A549 (cell line): ENCODE measurements at regions not wholly inside any gene's neighbourhood (a gene's known extent, or its start where the extent isn't known, plus 50 kb on each side); places are given as distances from the start of the nearest gene placed in this dataset.

Experiments used
- ATAC-seq, 2 experiments: fragments of 200-7000 bp in 1 of 2; fragments of >200 bp in 1 of 2; cut with Nextera tagmentation in 1 of 2; cut with Tn5 transposase in 1 of 2; 3 replicates each; pipeline versions ENCODE4 v1.8.0 to v1.9.1; 2018 to 2020; ENCODE audit warnings: mild to moderate bottlenecking in 1 of 2, moderate library complexity in 1 of 2
- CTCF ChIA-PET: fragments of 300-600 bp; sonication (Branson Sonifier 250); formaldehyde crosslinking; extraction: SDS; loops from one replicate; lab custom pipeline; 2021; ENCODE audit warnings: antibody characterized with exemption, inconsistent platforms; lab: Yijun Ruan, JAX
- POLR2A ChIA-PET: fragments of 350-600 bp; formaldehyde crosslinking; extraction: SDS; loops from one replicate; lab custom pipeline; 2021; ENCODE audit warnings: antibody characterized with exemption, inconsistent platforms; lab: Yijun Ruan, JAX
- DNase-seq, 2 experiments: peaks; one replicate each; pipeline versions ENCODE4 v3.0.0 to v3.0.0-alpha.2; 2011 to 2016; ENCODE audit warnings: low read depth in 1 of 2, low spot score in 1 of 2
- FAIRE-seq: peaks from 2 replicates; lab custom pipeline; 2011; peaks lifted over from hg19 to GRCh38; lab: Jason Lieb, UNC
- H3K27ac ChIP-seq, 2 experiments: fragments of >200 bp; sonication (Bioruptor Twin); formaldehyde crosslinking; 3 replicates each; pipeline ENCODE4 v1.5.1; 2016 to 2017
- H3K4me1 ChIP-seq: fragments of >200 bp; sonication (Bioruptor Twin); formaldehyde crosslinking; 3 replicates; pipeline ENCODE4 v1.6.1; 2016
- H3K4me2 ChIP-seq: fragments of >200 bp; sonication (Bioruptor Twin); formaldehyde crosslinking; 3 replicates; pipeline ENCODE4 v1.6.1; 2016
- H3K4me3 ChIP-seq: fragments of >200 bp; sonication (Bioruptor Twin); formaldehyde crosslinking; 3 replicates; pipeline ENCODE4 v1.5.1; 2016
- H3K9me3 ChIP-seq: fragments of >200 bp; sonication (Bioruptor Twin); formaldehyde crosslinking; 3 replicates; pipeline ENCODE4 v1.6.1; 2016
- CBX2 ChIP-seq: fragments of 200-600 bp; sonication (generic); IDR thresholded peaks from 2 replicates; pipeline ENCODE4 v1.6.1; 2016; ENCODE audit warnings: low read depth, mild to moderate bottlenecking, borderline replicate concordance
- CBX8 ChIP-seq: fragments of 200-600 bp; sonication (generic); IDR thresholded peaks from 2 replicates; pipeline ENCODE4 v1.6.1; 2016
- CEBPB ChIP-seq, 2 experiments: fragments of >200 bp in 1 of 2; sonication (Bioruptor Twin) in 1 of 2; formaldehyde crosslinking in 1 of 2; IDR thresholded peaks; 2 replicates each; pipeline ENCODE4 v1.6.1; 2012 to 2016
- CHD2 ChIP-seq: fragments of 150-350 bp; IDR thresholded peaks from 2 replicates; pipeline ENCODE4 v1.6.1; 2014; ENCODE audit warnings: low read length; ENCODE audit not compliant: partially characterized antibody
- CHD4 ChIP-seq: fragments of 200-600 bp; sonication (generic); IDR thresholded peaks from 2 replicates; pipeline ENCODE4 v1.6.1; 2016; ENCODE audit warnings: antibody characterized with exemption, mild to moderate bottlenecking, borderline replicate concordance
- CTCF ChIP-seq: fragments of >200 bp; sonication (Bioruptor Twin); formaldehyde crosslinking; IDR thresholded peaks from 3 replicates; pipeline ENCODE4 v1.5.1; 2016
- E2F6 ChIP-seq: IDR thresholded peaks from 2 replicates; pipeline ENCODE4 v1.6.1; 2012; ENCODE audit warnings: low read depth, borderline replicate concordance
- EHMT2 ChIP-seq: fragments of 200-600 bp; sonication (generic); IDR thresholded peaks from 2 replicates; pipeline ENCODE4 v1.6.1; 2016; ENCODE audit warnings: antibody characterized with exemption, low read depth, mild to moderate bottlenecking, moderate library complexity
- ESRRA ChIP-seq: fragments of 150-350 bp; IDR thresholded peaks from 2 replicates; pipeline ENCODE4 v1.6.1; 2014; ENCODE audit warnings: mild to moderate bottlenecking, low read length, borderline replicate concordance
- FOSL2 ChIP-seq, 2 experiments: fragments of 450-650 bp in 1 of 2; fragments of >200 bp in 1 of 2; sonication (Bioruptor Twin) in 1 of 2; formaldehyde crosslinking; IDR thresholded peaks; 2 replicates each; pipeline versions ENCODE4 v1.5.0 to v1.6.1; 2016 to 2020; ENCODE audit warnings: mild to moderate bottlenecking in 1 of 2, moderate library complexity in 1 of 2
- GATA3 ChIP-seq: IDR thresholded peaks from 2 replicates; pipeline ENCODE4 v1.6.1; 2012; ENCODE audit warnings: borderline replicate concordance
- HES2 ChIP-seq: fragments of >200 bp; sonication (Bioruptor Twin); formaldehyde crosslinking; IDR thresholded peaks from 2 replicates; pipeline ENCODE4 v1.6.1; 2016
- HEYL ChIP-seq: fragments of 250-450 bp; sonication (Bioruptor Pico); IDR thresholded peaks from 2 replicates; pipeline ENCODE4 v1.8.0; 2021; ENCODE audit warnings: mild to moderate bottlenecking, moderate library complexity
- HMGXB4 ChIP-seq: fragments of 250-450 bp; sonication (Bioruptor Pico); IDR thresholded peaks from 2 replicates; pipeline ENCODE4 v1.5.0; 2021; ENCODE audit warnings: mild to moderate bottlenecking, moderate library complexity, borderline replicate concordance
- MAX ChIP-seq: IDR thresholded peaks from 2 replicates; pipeline ENCODE4 v1.6.1; 2012
- RARB ChIP-seq: fragments of 250-450 bp; sonication (Bioruptor Pico); IDR thresholded peaks from 2 replicates; pipeline ENCODE4 v1.8.0; 2021; ENCODE audit warnings: mild to moderate bottlenecking, moderate library complexity
- RFX5 ChIP-seq: fragments of 450-650 bp; IDR thresholded peaks from 2 replicates; pipeline ENCODE4 v1.7.1; 2014; ENCODE audit warnings: antibody characterized with exemption, mild to moderate bottlenecking, moderate library complexity
- SMC3 ChIP-seq: fragments of >200 bp; sonication (Bioruptor Twin); formaldehyde crosslinking; IDR thresholded peaks from 3 replicates; pipeline ENCODE4 v1.6.1; 2018; ENCODE audit warnings: inconsistent platforms
- SREBF2 ChIP-seq: fragments of 450-650 bp; IDR thresholded peaks from 2 replicates; pipeline ENCODE4 v1.6.1; 2014; ENCODE audit warnings: mild to moderate bottlenecking, moderate library complexity
- ZC3H11A ChIP-seq: fragments of 450-650 bp; IDR thresholded peaks from 2 replicates; pipeline ENCODE4 v1.6.1; 2014; ENCODE audit warnings: antibody characterized with exemption, mild to moderate bottlenecking
- ZNF302 ChIP-seq: fragments of 250-450 bp; sonication (Bioruptor Pico); IDR thresholded peaks from 2 replicates; pipeline ENCODE4 v1.9.0; 2021; ENCODE audit warnings: inconsistent platforms, mild to moderate bottlenecking, moderate library complexity
- WGBS: methylation state at CpG from one replicate; pipeline ENCODE4 v1.1.6; 2017; ENCODE audit errors: missing lambda C conversion rate; 5-methylcytosine and 5-hydroxymethylcytosine counted together

GRCh38 chr9:2286825-2287455 is 271.8 kb downstream of the SMARCA2 start:
- Histone ChIP-seq H3K27ac (no peak overlapping the region), H3K4me2 (no peak overlapping the region), H3K9me3 (no peaks in the 10 kb centered on the region; the same call in 2 of the 3 replicates), H3K4me3 (no peak overlapping the region), H3K4me1 (0 out of 3 replicates have a peak, but pooled peaks cover 4% of the 10 kb centered on the region)
- no peak for FAIRE-seq
- DNase-seq, result no peak
- CTCF ChIA-PET, result interaction anchor here (0.6 kb wide), 1 partner anchor 370 kb away, joined by 3 read pairs; no protein-coding TSS in a partner anchor
- no peak for TF ChIP-seq CTCF
- TF ChIP-seq SMC3, result no peak
- no peak for TF ChIP-seq GATA3
- TF ChIP-seq SREBF2, result no peak
- TF ChIP-seq EHMT2, result no peak
- TF ChIP-seq ESRRA, result no peak
- no peak for TF ChIP-seq RFX5
- no peak for TF ChIP-seq CBX8
- no peak for TF ChIP-seq CHD2
- TF ChIP-seq CHD4, result no peak
- no peak for TF ChIP-seq ZC3H11A
- 42% methylated on average over 5 of the region's 5 CpGs for WGBS
- POLR2A ChIA-PET, result interaction anchor here (0.7 kb wide), 1 partner anchor 83 kb away, joined by 3 read pairs; no protein-coding TSS in a partner anchor
- no peak for ATAC-seq

GRCh38 chr9:2288309-2288708 is 273.2 kb downstream of the SMARCA2 start:
- no peak for ATAC-seq

GRCh38 chr9:2289263-2289662 is 274.1 kb downstream of the SMARCA2 start:
- FAIRE-seq, result no peak
- Histone ChIP-seq H3K4me1 (0 out of 3 replicates have a peak, but pooled peaks cover 4% of the 10 kb centered on the region), H3K9me3 (no peaks in the 10 kb centered on the region; the same call in 2 of the 3 replicates), H3K4me3 (no peak overlapping the region), H3K27ac (no peak overlapping the region), H3K4me2 (no peak overlapping the region)
- CTCF ChIA-PET, result no interaction called here
- POLR2A ChIA-PET, result no interaction called here
- ATAC-seq, result no peak
- 25% methylated on average over 4 of the region's 4 CpGs for WGBS
- DNase-seq, result no peak
- TF ChIP-seq MAX (no peak), HES2 (no peak), CEBPB (IDR thresholded peaks at IDR 0.05) (no peak), SMC3 (no peak)

More at GRCh38 chr9:2288309-2288708, 273.2 kb downstream of the SMARCA2 start:
- no peak overlapping the region for H3K4me3 ChIP-seq
- 37% methylated on average over 7 of the region's 7 CpGs for WGBS
- no peaks in the 10 kb centered on the region; the same call in 2 of the 3 replicates for H3K9me3 ChIP-seq
- TF ChIP-seq HMGXB4 (CRISPR knock-in tag) (no peak), SMC3 (no peak), HEYL (CRISPR knock-in tag) (no peak), GATA3 (no peak), FOSL2 (IDR thresholded peaks at IDR 0.05) (no peak), FOSL2 (CRISPR knock-in tag; IDR thresholded peaks at IDR 0.05) (no peak), CBX8 (no peak), CBX2 (no peak), RARB (CRISPR knock-in tag) (no peak), ZNF302 (no peak), ESRRA (no peak), E2F6 (no peak)
- TF ChIP-seq, all 56 proteins: peak for 0
- FAIRE-seq, result no peak
- Histone ChIP-seq H3K4me1 (0 out of 3 replicates have a peak, but pooled peaks cover 4% of the 10 kb centered on the region), H3K27ac (no peak overlapping the region), H3K4me2 (no peak overlapping the region)
- ChIA-PET POLR2A (no interaction called here), CTCF (no interaction called here)
- no peak for DNase-seq
